ENCODE measurements at regions not wholly inside any gene's neighbourhood (a gene's known extent, or its start where the extent isn't known, plus 50 kb on each side); places are given as distances from the start of the nearest gene placed in this dataset.

DNA sequence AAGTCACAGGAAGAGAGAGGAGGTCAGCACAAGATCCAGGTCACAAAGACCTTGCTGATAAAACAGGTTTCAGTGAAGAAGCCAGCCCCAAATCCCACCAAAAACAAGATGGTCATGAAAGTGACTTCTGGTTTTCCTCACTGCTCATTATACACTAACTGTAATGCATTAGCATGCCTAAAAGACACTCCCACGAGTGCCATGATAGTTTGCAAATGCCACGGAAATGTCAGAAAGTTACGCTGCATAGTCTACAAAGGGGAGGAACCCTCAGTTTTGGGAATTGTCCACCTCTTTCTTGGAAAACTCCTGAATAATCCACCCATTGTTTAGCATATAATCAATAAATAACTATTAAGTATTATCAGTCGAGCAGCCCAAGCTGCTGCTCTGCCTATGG is 427.2 kb downstream of the RFPL4B start:
- Histone ChIP-seq H3K4me1 (no peaks in the 10 kb centered on the region), H3K27me3 (no peaks in the 10 kb centered on the region), H3K27ac (no peak overlapping the region), H3K4me3 (no peak overlapping the region), H3K9me3 (no peaks in the 10 kb centered on the region), H3K36me3 (no peaks in the 10 kb centered on the region)
- TF ChIP-seq, protein P1, sequence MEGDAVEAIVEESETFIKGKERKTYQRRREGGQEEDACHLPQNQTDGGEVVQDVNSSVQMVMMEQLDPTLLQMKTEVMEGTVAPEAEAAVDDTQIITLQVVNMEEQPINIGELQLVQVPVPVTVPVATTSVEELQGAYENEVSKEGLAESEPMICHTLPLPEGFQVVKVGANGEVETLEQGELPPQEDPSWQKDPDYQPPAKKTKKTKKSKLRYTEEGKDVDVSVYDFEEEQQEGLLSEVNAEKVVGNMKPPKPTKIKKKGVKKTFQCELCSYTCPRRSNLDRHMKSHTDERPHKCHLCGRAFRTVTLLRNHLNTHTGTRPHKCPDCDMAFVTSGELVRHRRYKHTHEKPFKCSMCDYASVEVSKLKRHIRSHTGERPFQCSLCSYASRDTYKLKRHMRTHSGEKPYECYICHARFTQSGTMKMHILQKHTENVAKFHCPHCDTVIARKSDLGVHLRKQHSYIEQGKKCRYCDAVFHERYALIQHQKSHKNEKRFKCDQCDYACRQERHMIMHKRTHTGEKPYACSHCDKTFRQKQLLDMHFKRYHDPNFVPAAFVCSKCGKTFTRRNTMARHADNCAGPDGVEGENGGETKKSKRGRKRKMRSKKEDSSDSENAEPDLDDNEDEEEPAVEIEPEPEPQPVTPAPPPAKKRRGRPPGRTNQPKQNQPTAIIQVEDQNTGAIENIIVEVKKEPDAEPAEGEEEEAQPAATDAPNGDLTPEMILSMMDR (IDR thresholded peaks at IDR 0.05) = no peak
- no peak for DNase-seq (ENCODE audit: low spot score)

DNA sequence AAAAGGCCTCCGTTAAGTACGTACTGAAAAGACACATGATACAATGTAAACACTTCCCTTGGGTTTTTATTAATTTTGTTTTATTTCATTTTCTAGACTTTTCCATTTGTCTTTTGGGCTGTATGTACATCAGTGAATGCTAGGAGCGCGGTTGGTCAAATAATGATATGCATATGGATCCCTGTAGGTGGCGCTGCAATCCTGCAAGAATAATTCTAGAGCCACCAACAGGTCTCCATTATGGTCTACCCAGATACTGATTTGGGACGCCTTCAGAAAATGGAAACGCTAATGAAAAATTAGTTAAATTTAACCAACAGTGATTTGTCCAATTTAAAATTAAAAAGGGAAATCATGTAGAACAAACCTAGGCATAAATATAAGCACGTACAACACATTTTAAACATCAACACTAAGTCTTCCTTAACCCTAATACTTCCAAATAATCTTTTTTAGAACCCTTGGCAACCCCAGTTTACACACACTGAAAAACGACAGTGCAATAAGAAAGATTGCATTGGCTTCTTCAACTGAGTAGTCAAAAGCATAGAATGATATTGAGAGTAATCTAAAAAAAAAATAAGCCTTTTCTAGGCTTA is 433.5 kb downstream of the RFPL4B start:
- no peaks in the 10 kb centered on the region for H3K9me3 ChIP-seq
- no peak overlapping the region for H3K27ac ChIP-seq
- H3K36me3 ChIP-seq = no peaks in the 10 kb centered on the region
- no peak overlapping the region for H3K4me3 ChIP-seq
- no peaks in the 10 kb centered on the region for H3K4me1 ChIP-seq
- TF ChIP-seq, protein P1 (IDR thresholded peaks at IDR 0.05) = peak; percentile 69 to 87
- H3K27me3 ChIP-seq = no peaks in the 10 kb centered on the region
- DNase-seq (ENCODE audit: low spot score) = peak; percentile 72

DNA sequence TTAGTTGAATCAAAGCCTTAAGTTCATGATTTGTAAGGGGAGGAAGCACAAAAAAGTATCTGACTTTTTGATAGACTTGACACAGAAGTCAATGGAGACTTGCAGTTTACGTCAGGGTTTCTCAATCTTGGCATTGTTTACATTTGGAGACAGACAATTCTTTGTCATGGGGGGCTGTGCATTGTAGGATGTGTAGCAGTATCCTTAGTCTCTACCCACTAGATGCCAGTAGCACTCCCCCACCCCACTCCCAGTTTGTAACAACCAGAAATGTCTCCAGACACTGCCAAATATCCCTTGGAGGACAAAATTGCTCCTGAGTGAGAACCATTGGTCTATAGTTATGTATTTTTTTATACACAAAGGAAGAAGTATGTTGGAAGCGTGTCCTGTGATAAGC is 434.1 kb downstream of the RFPL4B start:
- no peaks in the 10 kb centered on the region for H3K9me3 ChIP-seq
- H3K4me1 ChIP-seq = no peaks in the 10 kb centered on the region
- H3K27me3 ChIP-seq = no peaks in the 10 kb centered on the region
- H3K36me3 ChIP-seq = no peaks in the 10 kb centered on the region
- DNase-seq (ENCODE audit: low spot score) = no peak
- TF ChIP-seq, protein P1 (IDR thresholded peaks at IDR 0.05) = no peak
- no peak overlapping the region for H3K27ac ChIP-seq
- H3K4me3 ChIP-seq = no peak overlapping the region

DNA sequence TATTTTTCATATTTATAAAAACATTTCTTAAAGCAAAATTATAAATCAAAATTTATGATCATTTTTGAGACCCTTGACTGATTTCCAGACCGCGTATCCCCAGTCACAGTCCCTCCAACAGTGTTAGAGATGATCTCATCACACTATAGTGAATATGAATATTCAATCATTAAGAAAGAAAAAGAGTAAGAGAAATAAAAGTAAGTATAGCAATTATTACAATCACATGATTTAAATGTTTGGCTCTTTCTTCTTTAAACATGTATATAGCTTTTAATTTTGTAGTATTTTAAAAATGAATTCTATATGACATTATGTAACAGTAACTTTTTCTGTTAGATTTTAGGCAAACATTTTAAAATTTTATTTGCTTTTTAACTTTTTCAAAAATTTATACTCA is 438.3 kb downstream of the RFPL4B start:
- no peak for DNase-seq (ENCODE audit: low spot score)
- Histone ChIP-seq H3K9me3 (no peaks in the 10 kb centered on the region), H3K36me3 (no peaks in the 10 kb centered on the region), H3K27ac (no peak overlapping the region), H3K4me1 (no peaks in the 10 kb centered on the region), H3K27me3 (no peaks in the 10 kb centered on the region), H3K4me3 (no peak overlapping the region)
- TF ChIP-seq, protein P1 (IDR thresholded peaks at IDR 0.05) = no peak

DNA sequence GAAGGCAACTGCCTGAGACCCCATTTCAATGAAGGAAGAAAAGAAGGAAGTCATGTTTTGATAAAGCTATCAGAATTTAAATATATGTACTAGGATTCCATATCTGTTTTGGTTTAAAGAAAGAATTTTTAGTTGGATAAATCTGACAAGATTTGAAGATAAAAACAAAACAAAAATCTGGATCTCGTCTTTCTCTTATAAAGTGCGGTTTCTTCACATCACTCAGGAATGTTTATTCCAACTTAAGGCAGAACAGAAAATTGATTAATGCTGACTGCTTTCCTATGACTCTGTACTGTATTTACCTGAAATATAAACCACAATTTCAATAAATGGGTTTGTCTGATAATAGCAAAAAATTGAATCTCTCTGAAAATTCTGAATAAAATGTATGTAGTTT is 439.7 kb downstream of the RFPL4B start:
- H3K4me3 ChIP-seq = no peak overlapping the region
- no peaks in the 10 kb centered on the region for H3K27me3 ChIP-seq
- H3K9me3 ChIP-seq = no peaks in the 10 kb centered on the region
- no peak overlapping the region for H3K27ac ChIP-seq
- no peaks in the 10 kb centered on the region for H3K36me3 ChIP-seq
- no peak for DNase-seq (ENCODE audit: low spot score)
- TF ChIP-seq, protein P1 (IDR thresholded peaks at IDR 0.05) = no peak
- H3K4me1 ChIP-seq = no peaks in the 10 kb centered on the region

DNA sequence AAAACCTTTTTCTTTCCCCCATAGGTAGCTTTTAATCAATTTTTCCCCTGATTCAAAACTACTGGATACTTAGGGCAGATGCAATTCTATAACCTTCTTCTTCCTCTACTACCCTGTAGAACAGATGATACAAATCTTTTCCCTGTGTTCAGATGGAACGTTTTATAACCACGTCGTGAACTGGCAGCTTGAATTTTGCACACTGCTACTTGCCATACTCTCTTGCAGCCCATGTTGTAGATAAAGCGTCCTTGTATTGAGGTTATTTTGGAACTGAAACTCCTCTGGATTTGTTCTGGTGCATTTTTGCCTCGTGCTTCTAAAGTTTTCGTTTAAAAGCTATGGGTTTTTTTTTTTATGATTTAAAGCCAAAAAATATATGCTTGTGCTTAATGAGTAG is 440.2 kb downstream of the RFPL4B start:
- no peaks in the 10 kb centered on the region for H3K4me1 ChIP-seq
- no peak overlapping the region for H3K27ac ChIP-seq
- H3K4me3 ChIP-seq = no peak overlapping the region
- H3K36me3 ChIP-seq = no peaks in the 10 kb centered on the region
- H3K27me3 ChIP-seq = no peaks in the 10 kb centered on the region
- TF ChIP-seq, protein P1 (IDR thresholded peaks at IDR 0.05) = no peak
- H3K9me3 ChIP-seq = no peaks in the 10 kb centered on the region
- DNase-seq (ENCODE audit: low spot score) = no peak
